ENCODE measurements at regions not wholly inside any gene's neighbourhood (a gene's known extent, or its start where the extent isn't known, plus 50 kb on each side); places are given as distances from the start of the nearest gene placed in this dataset.

DNA sequence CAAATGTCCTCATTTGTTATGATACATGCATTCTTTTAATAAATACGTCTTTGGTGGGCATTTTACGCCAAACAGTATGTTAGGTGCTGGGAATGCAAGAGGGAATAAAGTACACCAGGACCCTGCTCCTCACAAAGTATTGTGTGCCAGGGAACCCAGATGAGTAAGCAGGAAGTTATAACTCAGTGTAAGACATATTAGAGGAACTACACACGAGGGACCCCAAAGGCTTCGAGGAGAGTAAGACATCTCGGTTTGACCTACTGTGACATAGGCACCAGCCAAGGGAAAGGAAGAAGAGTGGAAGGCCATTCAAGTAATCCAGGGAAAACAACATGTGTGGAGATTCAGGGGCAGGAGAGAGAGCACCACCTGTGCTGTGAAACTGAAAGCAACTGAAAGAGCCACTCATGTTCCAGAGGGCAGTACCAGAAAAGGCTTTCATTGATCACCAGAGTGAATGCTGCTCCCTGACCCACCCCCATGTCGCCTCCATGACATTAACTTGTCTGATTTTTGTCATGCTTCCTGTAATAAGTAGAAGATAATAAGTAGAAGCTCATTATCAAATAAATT, 542.5 kb upstream of the PKN2 start:
- 59 to 60% methylated on average over 6 of the region's 6 CpGs for WGBS, 2 donors
- H3K36me3 ChIP-seq (ENCODE audit: control insufficient read depth in 2 of 2, insufficient read depth in 2 of 2, low read length in 1 of 2), result no peaks in the 10 kb centered on the region
- H3K9me3 ChIP-seq (ENCODE audit: control insufficient read depth in 2 of 2, insufficient read depth in 1 of 2, low read depth in 1 of 2, low read length in 1 of 2), result no peaks in the 10 kb centered on the region
- H3K4me1 ChIP-seq (ENCODE audit: control insufficient read depth in 2 of 2, insufficient read depth in 2 of 2, low read length in 1 of 2), result no peaks in the 10 kb centered on the region
- no peaks in the 10 kb centered on the region for H3K27me3 ChIP-seq (ENCODE audit: control insufficient read depth in 1 of 2, insufficient read depth in 2 of 2, low read length in 2 of 2)
- no peak overlapping the region for H3K4me3 ChIP-seq (ENCODE audit: low read depth in 1 of 2, low read length in 2 of 2)
- H3K27ac ChIP-seq (ENCODE audit: low read depth in 2 of 2, low read length in 1 of 2), result no peak overlapping the region

- Histone ChIP-seq H3K4me1 (ENCODE audit: control insufficient read depth in 2 of 2, insufficient read depth in 2 of 2, low read length in 1 of 2) (no peaks in the 10 kb centered on the region), H3K27me3 (ENCODE audit: control insufficient read depth in 1 of 2, insufficient read depth in 2 of 2, low read length in 2 of 2) (no peaks in the 10 kb centered on the region), H3K27ac (ENCODE audit: low read depth in 2 of 2, low read length in 1 of 2) (no peak overlapping the region), H3K9me3 (ENCODE audit: control insufficient read depth in 2 of 2, insufficient read depth in 1 of 2, low read depth in 1 of 2, low read length in 1 of 2) (no peaks in the 10 kb centered on the region), H3K4me3 (ENCODE audit: low read depth in 1 of 2, low read length in 2 of 2) (no peak overlapping the region), H3K36me3 (ENCODE audit: control insufficient read depth in 2 of 2, insufficient read depth in 2 of 2, low read length in 1 of 2) (no peaks in the 10 kb centered on the region)
- 73% methylated on average over 3 of the region's 3 CpGs for WGBS, 2 donors
Observed at GRCh38 chr1:88145752-88146151, 538.3 kb upstream of the PKN2 start.

DNA sequence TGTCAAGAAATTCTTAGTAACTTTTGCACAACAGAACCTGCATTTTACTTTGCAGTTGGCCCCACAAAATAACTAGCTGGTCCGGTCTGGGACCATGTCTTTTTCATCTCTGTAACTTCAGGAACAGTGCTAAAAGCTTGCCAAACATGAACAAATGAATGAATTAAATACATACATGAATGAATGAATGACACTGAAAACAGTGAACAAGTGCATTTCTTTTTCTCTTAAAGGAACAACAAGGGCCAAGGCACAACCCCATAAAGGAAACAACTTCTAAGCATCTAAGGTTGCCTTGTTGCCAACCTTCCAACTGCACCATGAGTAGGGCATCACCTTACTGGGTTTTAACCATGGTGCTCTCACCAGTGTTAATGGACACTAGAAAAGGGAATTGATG, 534.4 kb upstream of the PKN2 start:
- Histone ChIP-seq H3K27ac (ENCODE audit: low read depth in 2 of 2, low read length in 1 of 2) (no peak overlapping the region), H3K36me3 (ENCODE audit: control insufficient read depth in 2 of 2, insufficient read depth in 2 of 2, low read length in 1 of 2) (no peaks in the 10 kb centered on the region), H3K9me3 (ENCODE audit: control insufficient read depth in 2 of 2, insufficient read depth in 1 of 2, low read depth in 1 of 2, low read length in 1 of 2) (no peaks in the 10 kb centered on the region), H3K4me1 (ENCODE audit: control insufficient read depth in 2 of 2, insufficient read depth in 2 of 2, low read length in 1 of 2) (no peaks in the 10 kb centered on the region), H3K4me3 (ENCODE audit: low read depth in 1 of 2, low read length in 2 of 2) (no peak overlapping the region), H3K27me3 (ENCODE audit: control insufficient read depth in 1 of 2, insufficient read depth in 2 of 2, low read length in 2 of 2) (no peaks in the 10 kb centered on the region)
- 91 to 93% methylated on average over 1 of the region's 1 CpG for WGBS, 2 donors

DNA sequence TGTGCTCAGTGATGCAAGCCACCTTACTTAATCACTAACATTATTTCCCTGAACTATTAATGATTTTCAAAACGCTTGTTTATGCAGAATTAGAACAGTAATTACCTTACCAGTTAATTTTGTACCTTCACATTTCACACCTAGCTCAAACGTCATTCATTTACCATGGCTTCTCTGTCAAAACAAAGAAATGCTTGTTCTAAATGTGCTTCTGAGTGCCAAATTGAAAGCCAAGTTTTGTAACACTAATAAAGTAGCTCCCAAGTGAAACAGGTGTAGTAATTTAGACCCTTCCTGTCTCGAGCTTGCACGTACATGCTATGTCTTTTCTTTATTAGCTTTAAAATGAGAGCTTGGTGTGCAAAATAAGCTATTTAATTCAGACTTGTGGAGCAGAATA, 533.7 kb upstream of the PKN2 start:
- H3K9me3 ChIP-seq (ENCODE audit: control insufficient read depth in 2 of 2, insufficient read depth in 1 of 2, low read depth in 1 of 2, low read length in 1 of 2), result no peaks in the 10 kb centered on the region
- H3K36me3 ChIP-seq (ENCODE audit: control insufficient read depth in 2 of 2, insufficient read depth in 2 of 2, low read length in 1 of 2), result no peaks in the 10 kb centered on the region
- no peaks in the 10 kb centered on the region for H3K4me1 ChIP-seq (ENCODE audit: control insufficient read depth in 2 of 2, insufficient read depth in 2 of 2, low read length in 1 of 2)
- H3K27me3 ChIP-seq (ENCODE audit: control insufficient read depth in 1 of 2, insufficient read depth in 2 of 2, low read length in 2 of 2), result no peaks in the 10 kb centered on the region
- H3K4me3 ChIP-seq (ENCODE audit: low read depth in 1 of 2, low read length in 2 of 2), result no peak overlapping the region
- no peak overlapping the region for H3K27ac ChIP-seq (ENCODE audit: low read depth in 2 of 2, low read length in 1 of 2)
- WGBS, 2 donors, result 47 to 58% methylated on average over 4 of the region's 4 CpGs

DNA sequence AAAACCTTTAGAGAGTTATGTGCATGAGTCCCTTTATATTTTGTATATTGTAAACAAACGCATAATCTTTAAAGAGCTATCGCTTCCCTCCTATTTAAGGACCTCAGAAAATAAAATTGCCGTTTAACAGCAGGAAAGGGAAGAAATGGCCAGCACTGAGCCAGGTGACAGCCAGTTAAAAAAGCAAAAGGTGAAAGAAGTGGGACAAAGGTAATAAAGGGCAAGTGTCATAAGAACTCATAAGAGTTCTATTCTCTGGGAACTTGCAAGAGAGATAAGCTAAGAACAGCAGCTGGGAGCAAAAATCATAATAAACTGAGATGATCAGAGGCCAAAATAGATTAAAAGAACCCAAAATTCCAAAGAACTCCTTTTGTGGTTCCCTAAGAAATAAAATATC, 520.9 kb upstream of the PKN2 start:
- Histone ChIP-seq H3K9me3 (ENCODE audit: control insufficient read depth in 2 of 2, insufficient read depth in 1 of 2, low read depth in 1 of 2, low read length in 1 of 2) (peaks cover 0 to 2% of the 10 kb centered on the region in 2 donors), H3K36me3 (ENCODE audit: control insufficient read depth in 2 of 2, insufficient read depth in 2 of 2, low read length in 1 of 2) (no peaks in the 10 kb centered on the region), H3K27me3 (ENCODE audit: control insufficient read depth in 1 of 2, insufficient read depth in 2 of 2, low read length in 2 of 2) (no peaks in the 10 kb centered on the region), H3K4me1 (ENCODE audit: control insufficient read depth in 2 of 2, insufficient read depth in 2 of 2, low read length in 1 of 2) (no peaks in the 10 kb centered on the region), H3K4me3 (ENCODE audit: low read depth in 1 of 2, low read length in 2 of 2) (no peak overlapping the region), H3K27ac (ENCODE audit: low read depth in 2 of 2, low read length in 1 of 2) (no peak overlapping the region)
- WGBS, 2 donors, result 60 to 66% methylated on average over 3 of the region's 3 CpGs

- Histone ChIP-seq H3K36me3 (ENCODE audit: control insufficient read depth in 2 of 2, insufficient read depth in 2 of 2, low read length in 1 of 2) (no peaks in the 10 kb centered on the region), H3K4me1 (ENCODE audit: control insufficient read depth in 2 of 2, insufficient read depth in 2 of 2, low read length in 1 of 2) (no peaks in the 10 kb centered on the region), H3K9me3 (ENCODE audit: control insufficient read depth in 2 of 2, insufficient read depth in 1 of 2, low read depth in 1 of 2, low read length in 1 of 2) (peaks cover 0 to 2% of the 10 kb centered on the region in 2 donors), H3K27me3 (ENCODE audit: control insufficient read depth in 1 of 2, insufficient read depth in 2 of 2, low read length in 2 of 2) (no peaks in the 10 kb centered on the region), H3K4me3 (ENCODE audit: low read depth in 1 of 2, low read length in 2 of 2) (no peak overlapping the region), H3K27ac (ENCODE audit: low read depth in 2 of 2, low read length in 1 of 2) (no peak overlapping the region)
Observed at GRCh38 chr1:88168126-88168525, 515.9 kb upstream of the PKN2 start.

DNA sequence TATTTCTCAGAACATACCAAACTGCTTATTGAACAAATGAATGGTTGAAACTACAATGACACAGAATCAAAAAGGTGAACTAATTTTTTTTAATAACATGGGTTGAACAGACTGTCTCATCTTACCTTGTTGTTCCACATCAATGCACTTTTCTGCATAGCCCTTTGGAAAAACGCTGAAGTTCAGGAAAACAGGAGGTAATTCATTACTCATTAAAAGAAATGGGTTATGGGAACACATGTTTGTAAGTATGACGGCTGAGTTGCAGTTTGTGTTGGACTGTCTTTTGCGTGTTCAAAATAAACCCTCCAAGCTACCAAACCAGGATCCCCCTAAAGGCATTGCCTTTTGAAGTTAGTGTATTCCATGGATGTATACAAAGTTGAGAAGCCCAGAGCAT, 514.9 kb upstream of the PKN2 start:
- no peaks in the 10 kb centered on the region for H3K27me3 ChIP-seq (ENCODE audit: control insufficient read depth in 1 of 2, insufficient read depth in 2 of 2, low read length in 2 of 2)
- peaks cover 0 to 2% of the 10 kb centered on the region in 2 donors for H3K9me3 ChIP-seq (ENCODE audit: control insufficient read depth in 2 of 2, insufficient read depth in 1 of 2, low read depth in 1 of 2, low read length in 1 of 2)
- H3K36me3 ChIP-seq (ENCODE audit: control insufficient read depth in 2 of 2, insufficient read depth in 2 of 2, low read length in 1 of 2), result no peaks in the 10 kb centered on the region
- no peak overlapping the region for H3K27ac ChIP-seq (ENCODE audit: low read depth in 2 of 2, low read length in 1 of 2)
- H3K4me3 ChIP-seq (ENCODE audit: low read depth in 1 of 2, low read length in 2 of 2), result no peak overlapping the region
- no peaks in the 10 kb centered on the region for H3K4me1 ChIP-seq (ENCODE audit: control insufficient read depth in 2 of 2, insufficient read depth in 2 of 2, low read length in 1 of 2)
- 76 to 85% methylated on average over 3 of the region's 3 CpGs for WGBS, 2 donors

- no peaks in the 10 kb centered on the region for H3K4me1 ChIP-seq (ENCODE audit: control insufficient read depth in 2 of 2, insufficient read depth in 2 of 2, low read length in 1 of 2)
Observed at GRCh38 chr1:88169939-88170338, 514.1 kb upstream of the PKN2 start.

DNA sequence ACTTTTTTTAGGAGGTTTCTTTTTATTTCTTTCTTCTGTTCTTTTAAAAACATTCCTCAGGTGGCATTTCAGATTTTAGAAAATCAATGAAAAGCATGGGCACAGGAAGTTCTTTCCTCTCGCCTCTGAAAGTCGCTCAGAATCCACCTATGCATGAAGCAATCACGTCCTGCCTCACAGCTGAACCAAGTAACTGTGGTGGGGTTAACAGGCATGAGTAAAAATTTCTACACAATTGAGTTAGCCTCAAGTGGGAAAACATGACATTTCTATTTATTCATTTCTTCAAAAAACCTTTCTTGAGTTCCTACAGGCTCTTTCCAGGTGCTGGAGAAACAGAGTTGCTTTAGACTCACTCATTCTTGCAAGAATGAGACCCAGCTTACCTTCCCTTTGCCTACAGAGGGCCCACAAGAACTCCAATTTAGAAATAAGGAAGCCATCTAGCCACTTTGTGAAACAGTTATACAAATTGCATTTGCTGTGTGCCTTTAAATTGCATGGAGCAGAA, 508.9 kb upstream of the PKN2 start:
- Histone ChIP-seq H3K27ac (ENCODE audit: low read depth in 2 of 2, low read length in 1 of 2) (no peak overlapping the region), H3K36me3 (ENCODE audit: control insufficient read depth in 2 of 2, insufficient read depth in 2 of 2, low read length in 1 of 2) (no peaks in the 10 kb centered on the region), H3K9me3 (ENCODE audit: control insufficient read depth in 2 of 2, insufficient read depth in 1 of 2, low read depth in 1 of 2, low read length in 1 of 2) (no peaks in the 10 kb centered on the region), H3K4me3 (ENCODE audit: low read depth in 1 of 2, low read length in 2 of 2) (no peak overlapping the region), H3K4me1 (ENCODE audit: control insufficient read depth in 2 of 2, insufficient read depth in 2 of 2, low read length in 1 of 2) (no peaks in the 10 kb centered on the region), H3K27me3 (ENCODE audit: control insufficient read depth in 1 of 2, insufficient read depth in 2 of 2, low read length in 2 of 2) (no peaks in the 10 kb centered on the region)
- 59 to 86% methylated on average over 3 of the region's 3 CpGs for WGBS, 2 donors

More at GRCh38 chr1:88169939-88170338, 514.1 kb upstream of the PKN2 start:
- Histone ChIP-seq H3K27ac (ENCODE audit: low read depth in 2 of 2, low read length in 1 of 2) (no peak overlapping the region), H3K27me3 (ENCODE audit: control insufficient read depth in 1 of 2, insufficient read depth in 2 of 2, low read length in 2 of 2) (no peaks in the 10 kb centered on the region), H3K9me3 (ENCODE audit: control insufficient read depth in 2 of 2, insufficient read depth in 1 of 2, low read depth in 1 of 2, low read length in 1 of 2) (peaks cover 0 to 2% of the 10 kb centered on the region in 2 donors), H3K4me3 (ENCODE audit: low read depth in 1 of 2, low read length in 2 of 2) (no peak overlapping the region), H3K36me3 (ENCODE audit: control insufficient read depth in 2 of 2, insufficient read depth in 2 of 2, low read length in 1 of 2) (no peaks in the 10 kb centered on the region)

GRCh38 chr1:88175631-88176226, 508.3 kb upstream of the PKN2 start:
- H3K27ac ChIP-seq (ENCODE audit: low read depth in 2 of 2, low read length in 1 of 2), result no peak overlapping the region
- H3K9me3 ChIP-seq (ENCODE audit: control insufficient read depth in 2 of 2, insufficient read depth in 1 of 2, low read depth in 1 of 2, low read length in 1 of 2), result no peaks in the 10 kb centered on the region
- H3K4me3 ChIP-seq (ENCODE audit: low read depth in 1 of 2, low read length in 2 of 2), result no peak overlapping the region
- no peaks in the 10 kb centered on the region for H3K4me1 ChIP-seq (ENCODE audit: control insufficient read depth in 2 of 2, insufficient read depth in 2 of 2, low read length in 1 of 2)
- no peaks in the 10 kb centered on the region for H3K27me3 ChIP-seq (ENCODE audit: control insufficient read depth in 1 of 2, insufficient read depth in 2 of 2, low read length in 2 of 2)
- no peaks in the 10 kb centered on the region for H3K36me3 ChIP-seq (ENCODE audit: control insufficient read depth in 2 of 2, insufficient read depth in 2 of 2, low read length in 1 of 2)
- 39 to 45% methylated on average over 10 of the region's 10 CpGs for WGBS, 2 donors

Measured in esophagus (tissue), 2 donors.